Fibroblast of lung (primary cell): ENCODE measurements at regions not wholly inside any gene's neighbourhood (a gene's known extent, or its start where the extent isn't known, plus 50 kb on each side); places are given as distances from the start of the nearest gene placed in this dataset.

Experiments used
- DNase-seq, 2 donors: peaks; one replicate each; pipeline versions ENCODE4 v3.0.0 to v3.0.0-alpha.2; 2010; ENCODE audit warnings: low read depth in 2 of 2
- H2AFZ ChIP-seq: 2 replicates; pipeline ENCODE4 v1.5.1; 2012; ENCODE audit warnings: low read length, control low read depth, inconsistent platforms
- H3K27ac ChIP-seq: 2 replicates; pipeline ENCODE4 v1.5.1; 2011; ENCODE audit warnings: low read length, control low read depth; ENCODE audit not compliant: insufficient read depth
- H3K27me3 ChIP-seq: 2 replicates; pipeline ENCODE4 v1.5.1; 2011; ENCODE audit warnings: mild to moderate bottlenecking, low read length; ENCODE audit not compliant: control insufficient read depth, insufficient read depth
- H3K36me3 ChIP-seq: 2 replicates; pipeline ENCODE4 v1.5.1; 2011; ENCODE audit warnings: low read length; ENCODE audit not compliant: control insufficient read depth, insufficient read depth
- H3K4me1 ChIP-seq: 2 replicates; pipeline ENCODE4 v1.5.1; 2011; ENCODE audit warnings: low read length; ENCODE audit not compliant: control insufficient read depth, insufficient read depth; ENCODE audit errors: extremely low read depth
- H3K4me2 ChIP-seq: 2 replicates; pipeline ENCODE4 v1.5.1; 2011; ENCODE audit warnings: low read length, control low read depth; ENCODE audit not compliant: insufficient read depth; ENCODE audit errors: extremely low read depth
- H3K4me3 ChIP-seq, 4 experiments: fragments of 200-600 bp in 1 of 4; sonication (generic) in 1 of 4; replicated peaks in 1 of 4; 2 replicates each; pipeline ENCODE4 v1.5.1; 2011 to 2016; ENCODE audit warnings: low read length in 4 of 4, low read depth in 3 of 4, mild to moderate bottlenecking in 3 of 4, control low read depth in 2 of 4, inconsistent platforms in 1 of 4, mixed read lengths in 1 of 4; ENCODE audit not compliant: insufficient read depth in 1 of 4; ENCODE audit errors: control extremely low read depth in 1 of 4
- H3K79me2 ChIP-seq: 2 replicates; pipeline ENCODE4 v1.5.1; 2012; ENCODE audit warnings: mild to moderate bottlenecking, low read length, inconsistent platforms; ENCODE audit not compliant: control insufficient read depth, insufficient read depth
- H3K9ac ChIP-seq: 2 replicates; pipeline ENCODE4 v1.5.1; 2011; ENCODE audit warnings: mild to moderate bottlenecking, low read length, control low read depth; ENCODE audit not compliant: insufficient read depth
- H3K9me3 ChIP-seq: 2 replicates; pipeline ENCODE4 v1.5.1; 2012; ENCODE audit warnings: low read depth, low read length; ENCODE audit not compliant: control insufficient read depth, insufficient read depth
- H4K20me1 ChIP-seq: 2 replicates; pipeline ENCODE4 v1.5.1; 2011; ENCODE audit warnings: low read length; ENCODE audit not compliant: control insufficient read depth, insufficient read depth; ENCODE audit errors: extremely low read depth
- EZH2 ChIP-seq: IDR thresholded peaks from 2 replicates; pipeline ENCODE4 v1.5.1; 2012; ENCODE audit warnings: low read length, control low read depth, mild to moderate bottlenecking; ENCODE audit errors: missing control alignments
- TF ChIP-seq, protein P1 (sequence below), 2 donors: IDR thresholded peaks in 1 of 2; conservative IDR thresholded peaks in 1 of 2; 1 replicate in 1 of 2; 2 replicates in 1 of 2; pipeline ENCODE4 v1.5.1; 2011 to 2012; ENCODE audit warnings: low read length in 2 of 2, control low read depth in 1 of 2, inconsistent platforms in 1 of 2, low read depth in 1 of 2, mild to moderate bottlenecking in 1 of 2

GRCh38 chr9:27817747-27818146 lies 244.5 kb upstream of the C9orf72 start:
- Histone ChIP-seq H3K27ac (no peak overlapping the region), H3K4me2 (no peak overlapping the region), H3K4me1 (no peaks in the 10 kb centered on the region), H2AFZ (no peak overlapping the region), H3K79me2 (no peaks in the 10 kb centered on the region), H3K4me3 (no peak overlapping the region), H3K27me3 (no peaks in the 10 kb centered on the region), H3K9ac (no peak overlapping the region), H3K36me3 (no peaks in the 10 kb centered on the region), H3K9me3 (no peaks in the 10 kb centered on the region), H4K20me1 (no peaks in the 10 kb centered on the region)
- DNase-seq, result no peak
- TF ChIP-seq, protein P1, sequence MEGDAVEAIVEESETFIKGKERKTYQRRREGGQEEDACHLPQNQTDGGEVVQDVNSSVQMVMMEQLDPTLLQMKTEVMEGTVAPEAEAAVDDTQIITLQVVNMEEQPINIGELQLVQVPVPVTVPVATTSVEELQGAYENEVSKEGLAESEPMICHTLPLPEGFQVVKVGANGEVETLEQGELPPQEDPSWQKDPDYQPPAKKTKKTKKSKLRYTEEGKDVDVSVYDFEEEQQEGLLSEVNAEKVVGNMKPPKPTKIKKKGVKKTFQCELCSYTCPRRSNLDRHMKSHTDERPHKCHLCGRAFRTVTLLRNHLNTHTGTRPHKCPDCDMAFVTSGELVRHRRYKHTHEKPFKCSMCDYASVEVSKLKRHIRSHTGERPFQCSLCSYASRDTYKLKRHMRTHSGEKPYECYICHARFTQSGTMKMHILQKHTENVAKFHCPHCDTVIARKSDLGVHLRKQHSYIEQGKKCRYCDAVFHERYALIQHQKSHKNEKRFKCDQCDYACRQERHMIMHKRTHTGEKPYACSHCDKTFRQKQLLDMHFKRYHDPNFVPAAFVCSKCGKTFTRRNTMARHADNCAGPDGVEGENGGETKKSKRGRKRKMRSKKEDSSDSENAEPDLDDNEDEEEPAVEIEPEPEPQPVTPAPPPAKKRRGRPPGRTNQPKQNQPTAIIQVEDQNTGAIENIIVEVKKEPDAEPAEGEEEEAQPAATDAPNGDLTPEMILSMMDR (conservative IDR thresholded peaks at IDR 0.05 in 1 of 2, IDR thresholded peaks at IDR 0.05 in 1 of 2; ENCODE audit: low read depth in 1 of 2, low read length in 2 of 2), result no peak
- no peak for TF ChIP-seq EZH2

DNA sequence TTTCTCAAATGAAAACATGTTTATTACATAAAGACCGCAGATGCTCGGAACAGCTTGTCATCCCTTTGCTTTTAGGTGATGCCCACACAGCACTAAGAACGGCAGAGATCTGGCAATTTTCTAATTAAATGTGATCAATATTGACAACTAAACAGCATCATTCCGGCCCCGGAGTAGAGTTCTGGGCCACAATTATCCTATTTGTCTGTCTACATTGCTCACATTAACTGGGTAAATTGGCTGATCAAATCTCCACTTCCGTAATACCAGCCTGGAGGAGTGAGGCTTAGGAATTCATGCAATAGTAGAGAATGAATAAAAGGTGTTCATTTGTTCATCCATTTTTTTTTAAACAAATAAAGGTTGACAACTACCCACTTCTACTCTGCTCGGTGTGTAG lies 245.1 kb upstream of the C9orf72 start:
- DNase-seq, result no peak
- Histone ChIP-seq H3K9me3 (no peaks in the 10 kb centered on the region), H3K4me2 (no peak overlapping the region), H3K36me3 (no peaks in the 10 kb centered on the region), H3K27ac (no peak overlapping the region), H3K4me3 (no peak overlapping the region), H3K9ac (no peak overlapping the region), H4K20me1 (no peaks in the 10 kb centered on the region), H3K27me3 (no peaks in the 10 kb centered on the region), H3K79me2 (no peaks in the 10 kb centered on the region), H2AFZ (no peak overlapping the region), H3K4me1 (no peaks in the 10 kb centered on the region)
- TF ChIP-seq, protein P1 (conservative IDR thresholded peaks at IDR 0.05 in 1 of 2, IDR thresholded peaks at IDR 0.05 in 1 of 2; ENCODE audit: low read depth in 1 of 2, low read length in 2 of 2), result no peak
- TF ChIP-seq EZH2, result no peak

DNA sequence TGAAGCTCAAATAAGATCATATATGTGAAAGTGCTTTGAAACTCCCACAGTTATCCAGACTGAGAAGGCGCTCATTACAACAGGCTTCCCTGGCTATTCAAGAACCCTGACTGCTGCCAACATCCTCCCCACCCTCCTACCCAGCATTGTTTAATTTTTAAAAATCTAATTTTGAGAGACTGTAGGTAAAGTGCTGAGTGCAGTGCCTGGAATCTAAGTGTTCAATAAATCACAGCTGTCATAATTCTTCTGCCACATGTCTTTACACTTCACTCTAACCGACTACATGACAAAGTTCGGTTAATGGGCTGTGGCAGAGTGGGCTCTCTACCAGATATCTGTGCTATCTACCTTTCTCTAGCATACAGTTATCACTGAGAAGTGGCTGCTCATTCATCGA lies 255.6 kb upstream of the C9orf72 start:
- Histone ChIP-seq H3K36me3 (no peaks in the 10 kb centered on the region), H3K4me3 (no peak overlapping the region), H3K9me3 (no peaks in the 10 kb centered on the region), H3K9ac (no peak overlapping the region), H2AFZ (no peak overlapping the region), H3K4me2 (no peak overlapping the region), H4K20me1 (no peaks in the 10 kb centered on the region), H3K27ac (no peak overlapping the region), H3K79me2 (no peaks in the 10 kb centered on the region), H3K4me1 (no peaks in the 10 kb centered on the region), H3K27me3 (no peaks in the 10 kb centered on the region)
- DNase-seq, result no peak
- TF ChIP-seq EZH2, result no peak
- TF ChIP-seq, protein P1 (conservative IDR thresholded peaks at IDR 0.05 in 1 of 2, IDR thresholded peaks at IDR 0.05 in 1 of 2; ENCODE audit: low read depth in 1 of 2, low read length in 2 of 2), result no peak
